KOPT-K1 (cell line): ENCODE measurements at regions not wholly inside any gene's neighbourhood (a gene's known extent, or its start where the extent isn't known, plus 50 kb on each side); places are given as distances from the start of the nearest gene placed in this dataset.

ENCODE experiments used
- H3K27ac ChIP-seq: fragments of 200-600 bp; sonication (generic); 2 replicates; pipeline ENCODE4 v1.5.1; 2016; ENCODE audit warnings: antibody characterized with exemption, mild to moderate bottlenecking, low read depth, low read length; ENCODE audit not compliant: poor library complexity, severe bottlenecking
- H3K36me3 ChIP-seq: fragments of 200-600 bp; sonication (generic); 2 replicates; pipeline ENCODE4 v1.5.1; 2017; ENCODE audit warnings: antibody characterized with exemption, mild to moderate bottlenecking, low read length, moderate library complexity; ENCODE audit not compliant: insufficient read depth
- H3K9me3 ChIP-seq: fragments of 200-600 bp; sonication (generic); 2 replicates; pipeline ENCODE4 v1.5.1; 2017; ENCODE audit warnings: antibody characterized with exemption, low read length, mild to moderate bottlenecking; ENCODE audit not compliant: insufficient read depth, poor library complexity, severe bottlenecking

- H3K27ac ChIP-seq: no peak overlapping the region
- H3K9me3 ChIP-seq: no peaks in the 10 kb centered on the region
- no peaks in the 10 kb centered on the region for H3K36me3 ChIP-seq
Observed at GRCh38 chr6:43912598-43913371, 142.8 kb downstream of the VEGFA start.

DNA sequence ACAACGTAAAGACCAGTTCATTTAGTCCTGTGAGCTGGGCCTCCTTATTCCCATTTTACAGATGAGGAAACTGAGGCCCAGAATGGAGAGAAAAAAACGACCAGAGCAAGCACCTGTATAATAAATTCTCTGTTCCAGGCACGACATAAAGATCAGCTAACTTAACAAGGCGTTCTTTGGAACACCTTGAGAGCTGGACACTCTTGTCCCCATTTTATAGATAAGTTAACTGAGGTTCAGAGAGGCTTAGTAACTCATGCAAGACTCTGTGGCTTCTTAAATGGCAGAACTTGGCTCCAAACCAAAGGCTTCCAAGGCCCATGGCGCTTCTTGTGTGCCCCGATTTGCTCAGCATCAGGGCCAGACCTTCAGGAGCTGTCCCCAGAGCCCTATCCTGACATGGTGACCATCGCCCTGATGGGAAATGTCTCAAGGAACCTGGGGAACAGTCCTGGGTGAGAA lies 142.1 kb downstream of the VEGFA start:
- Histone ChIP-seq H3K27ac (no peak overlapping the region), H3K9me3 (no peaks in the 10 kb centered on the region), H3K36me3 (no peaks in the 10 kb centered on the region)

DNA sequence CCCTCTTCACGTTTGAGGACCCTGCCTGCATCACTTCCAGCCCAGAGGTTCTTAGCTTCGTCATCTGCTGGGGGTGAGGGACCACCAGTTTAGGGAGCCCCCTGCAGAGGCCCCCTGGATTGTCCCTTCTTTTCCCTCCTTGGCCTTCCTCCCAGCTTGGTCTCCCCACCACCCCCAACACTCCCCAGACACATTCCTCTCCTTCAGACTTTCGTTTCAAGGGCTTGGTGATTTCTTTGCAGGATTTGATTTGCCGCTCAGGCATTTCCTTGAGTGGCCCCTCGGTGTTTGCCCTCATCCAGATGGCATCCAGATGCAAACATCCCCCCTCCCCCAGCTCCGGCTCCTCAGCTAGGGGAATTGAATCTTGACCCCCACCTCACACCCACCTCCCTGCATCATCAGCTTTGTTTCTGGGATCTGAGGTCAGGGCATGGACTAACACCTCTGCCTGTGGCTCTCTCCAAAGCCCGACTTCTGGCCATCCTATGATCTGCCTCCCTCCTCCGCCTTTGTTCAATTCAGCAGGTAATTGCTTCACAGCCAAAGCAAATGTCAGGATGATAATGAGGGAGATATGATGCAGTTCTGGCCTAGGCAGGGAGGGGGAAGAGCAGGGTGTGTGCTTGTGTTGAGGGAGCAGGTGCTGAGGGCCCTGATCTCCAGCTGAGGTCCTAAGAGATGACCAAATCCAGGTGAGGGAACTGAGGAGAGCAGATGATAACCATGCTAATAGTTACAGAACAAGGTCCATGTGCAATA lies 141.5 kb downstream of the VEGFA start:
- no peaks in the 10 kb centered on the region for H3K36me3 ChIP-seq
- H3K27ac ChIP-seq: no peak overlapping the region
- H3K9me3 ChIP-seq: no peaks in the 10 kb centered on the region

DNA sequence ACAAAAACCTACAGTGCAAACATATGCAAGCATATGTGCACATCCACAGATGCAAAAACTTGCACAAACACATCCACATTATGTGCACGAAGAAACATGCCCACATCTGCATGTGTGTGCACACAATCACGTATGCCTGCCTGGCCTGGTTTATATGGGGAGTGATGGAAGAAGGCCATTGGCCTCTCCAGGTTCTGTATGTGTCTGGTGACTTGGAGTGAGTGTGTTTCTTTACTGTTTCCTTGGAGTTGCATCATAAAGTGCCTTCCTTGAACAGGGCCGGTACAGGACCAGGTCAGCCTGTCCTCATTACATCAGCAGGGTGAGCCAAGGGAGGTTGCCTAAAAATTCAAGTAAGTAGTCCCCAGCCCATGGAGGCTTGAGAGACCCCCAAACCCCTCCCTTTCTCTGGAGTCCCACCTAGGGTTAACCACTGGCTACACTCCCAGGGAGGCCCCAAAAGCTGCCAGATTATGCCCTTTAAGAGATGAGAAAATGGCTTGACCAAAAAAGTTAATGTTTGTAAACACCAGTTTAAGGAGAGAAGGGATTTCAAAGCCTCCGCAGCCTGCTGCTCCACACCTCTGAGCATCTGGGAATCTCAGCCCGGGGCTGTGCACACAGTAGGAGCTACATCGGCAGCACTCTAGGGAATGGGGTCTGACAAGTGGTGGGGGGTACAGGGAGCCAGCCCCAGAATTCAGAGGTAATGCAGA lies 140.8 kb downstream of the VEGFA start:
- H3K27ac ChIP-seq: no peak overlapping the region
- H3K36me3 ChIP-seq: no peaks in the 10 kb centered on the region
- no peaks in the 10 kb centered on the region for H3K9me3 ChIP-seq

DNA sequence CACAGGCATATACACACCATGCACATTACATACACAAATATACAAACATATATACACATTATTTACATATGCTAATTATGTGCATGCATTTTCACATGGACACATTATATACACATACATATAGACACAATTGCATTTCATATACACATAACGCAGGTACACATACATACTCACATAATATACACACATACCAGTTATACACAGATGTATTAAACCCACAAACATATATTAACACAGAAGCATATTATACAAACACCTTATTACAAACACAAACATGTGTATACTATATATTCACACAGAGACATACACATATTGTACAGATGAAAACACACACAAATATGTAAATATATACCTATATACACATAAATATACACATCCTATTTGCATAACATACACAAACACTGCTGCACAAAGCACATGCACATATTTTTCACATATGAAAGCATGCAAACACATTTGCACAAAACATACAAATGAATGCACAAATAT lies 140.2 kb downstream of the VEGFA start:
- no peaks in the 10 kb centered on the region for H3K9me3 ChIP-seq
- H3K27ac ChIP-seq: no peak overlapping the region
- H3K36me3 ChIP-seq: no peaks in the 10 kb centered on the region

DNA sequence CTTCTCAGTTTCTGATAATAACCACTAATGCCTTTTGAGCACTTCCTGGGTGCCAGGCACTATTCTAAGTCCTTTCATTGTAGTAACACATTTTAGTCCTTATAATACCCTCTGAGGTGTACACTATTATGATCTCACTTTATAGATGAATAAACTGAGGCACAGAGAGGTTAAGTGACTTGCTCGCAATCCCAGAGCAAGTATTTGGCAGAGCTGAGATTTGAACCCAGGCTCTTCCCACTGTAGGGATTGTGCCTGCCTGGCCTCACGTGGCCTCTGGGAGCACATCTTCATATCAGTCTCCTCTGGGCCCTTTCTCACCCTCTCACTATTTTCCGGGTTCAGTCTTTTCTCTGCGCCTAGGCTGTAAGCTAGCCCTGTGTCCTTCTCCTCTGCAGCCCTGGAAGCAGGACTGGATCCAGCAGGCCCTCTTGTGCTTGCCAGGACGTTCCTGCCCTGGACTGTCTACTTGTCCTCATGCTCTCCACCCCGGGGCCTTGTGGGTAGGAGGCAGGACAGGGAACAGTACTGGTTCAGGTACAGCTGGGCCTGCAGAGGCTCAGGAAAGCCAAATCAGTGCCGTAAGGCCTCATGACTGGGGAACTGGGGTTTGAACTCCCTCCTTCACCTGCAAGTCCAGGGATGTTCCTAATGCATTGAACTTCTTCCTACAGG lies 139.6 kb downstream of the VEGFA start:
- no peak overlapping the region for H3K27ac ChIP-seq
- no peaks in the 10 kb centered on the region for H3K36me3 ChIP-seq
- H3K9me3 ChIP-seq: no peaks in the 10 kb centered on the region

DNA sequence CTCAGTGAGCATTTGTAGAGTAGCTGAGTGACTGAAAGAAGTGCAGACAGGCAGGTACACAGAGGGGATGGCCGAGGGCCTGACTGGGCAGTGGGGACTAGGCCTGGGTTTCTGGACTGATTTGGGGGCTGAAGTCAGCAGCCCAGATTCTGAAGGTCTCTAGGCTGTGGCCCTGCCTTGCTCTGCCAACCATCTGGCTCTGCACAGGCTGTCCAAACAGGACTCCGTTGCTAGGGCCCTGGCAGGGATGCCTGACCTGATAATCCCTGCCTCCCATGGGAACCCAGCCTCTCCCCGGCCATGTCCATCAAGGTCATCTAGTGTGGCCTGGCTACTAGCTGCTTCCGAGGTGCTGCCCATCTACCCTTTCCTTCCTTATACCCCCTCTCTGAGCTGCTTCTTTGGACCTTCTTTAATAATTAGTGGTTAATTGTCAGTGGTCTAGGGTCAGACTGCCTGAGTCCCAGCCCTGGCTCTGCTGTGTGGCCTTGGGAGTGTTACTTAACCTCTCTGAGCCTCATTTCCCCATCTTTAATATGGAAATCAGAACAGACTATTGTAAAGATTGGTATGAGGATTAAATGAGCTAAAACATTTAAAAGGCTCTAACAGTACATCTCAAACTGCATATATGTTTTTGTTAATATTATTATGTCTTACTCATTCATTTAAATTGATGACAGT lies 137.9 kb downstream of the VEGFA start:
- no peaks in the 10 kb centered on the region for H3K36me3 ChIP-seq
- no peak overlapping the region for H3K27ac ChIP-seq
- no peaks in the 10 kb centered on the region for H3K9me3 ChIP-seq

DNA sequence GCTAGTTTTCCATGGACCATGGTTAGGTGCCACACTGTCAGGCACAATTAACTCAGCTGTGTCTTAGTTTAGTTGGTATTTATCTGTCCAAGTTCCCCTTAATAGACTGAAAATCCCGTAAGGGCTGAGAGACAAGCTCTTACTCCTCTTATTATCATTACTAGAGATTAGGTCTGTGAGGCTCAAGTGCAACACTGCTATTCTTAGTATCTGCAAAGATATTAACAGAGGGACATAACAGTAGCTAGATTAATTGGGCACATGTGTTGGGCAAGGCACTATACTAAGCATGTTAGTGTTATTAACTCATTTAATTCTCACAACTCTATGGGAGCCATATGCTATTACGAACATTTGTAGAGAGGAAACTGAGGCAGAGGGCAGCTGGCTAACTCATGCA lies 137.3 kb downstream of the VEGFA start:
- Histone ChIP-seq H3K9me3 (no peaks in the 10 kb centered on the region), H3K27ac (no peak overlapping the region), H3K36me3 (no peaks in the 10 kb centered on the region)

GRCh38 chr6:43904311-43905123 lies 134.5 kb downstream of the VEGFA start:
- H3K36me3 ChIP-seq: no peaks in the 10 kb centered on the region
- no peaks in the 10 kb centered on the region for H3K9me3 ChIP-seq
- H3K27ac ChIP-seq: no peak overlapping the region

GRCh38 chr6:43903739-43904290 lies 133.8 kb downstream of the VEGFA start:
- Histone ChIP-seq H3K9me3 (no peaks in the 10 kb centered on the region), H3K27ac (no peak overlapping the region), H3K36me3 (no peaks in the 10 kb centered on the region)

GRCh38 chr6:43901733-43902230 lies 131.8 kb downstream of the VEGFA start:
- Histone ChIP-seq H3K27ac (no peak overlapping the region), H3K36me3 (no peaks in the 10 kb centered on the region)

DNA sequence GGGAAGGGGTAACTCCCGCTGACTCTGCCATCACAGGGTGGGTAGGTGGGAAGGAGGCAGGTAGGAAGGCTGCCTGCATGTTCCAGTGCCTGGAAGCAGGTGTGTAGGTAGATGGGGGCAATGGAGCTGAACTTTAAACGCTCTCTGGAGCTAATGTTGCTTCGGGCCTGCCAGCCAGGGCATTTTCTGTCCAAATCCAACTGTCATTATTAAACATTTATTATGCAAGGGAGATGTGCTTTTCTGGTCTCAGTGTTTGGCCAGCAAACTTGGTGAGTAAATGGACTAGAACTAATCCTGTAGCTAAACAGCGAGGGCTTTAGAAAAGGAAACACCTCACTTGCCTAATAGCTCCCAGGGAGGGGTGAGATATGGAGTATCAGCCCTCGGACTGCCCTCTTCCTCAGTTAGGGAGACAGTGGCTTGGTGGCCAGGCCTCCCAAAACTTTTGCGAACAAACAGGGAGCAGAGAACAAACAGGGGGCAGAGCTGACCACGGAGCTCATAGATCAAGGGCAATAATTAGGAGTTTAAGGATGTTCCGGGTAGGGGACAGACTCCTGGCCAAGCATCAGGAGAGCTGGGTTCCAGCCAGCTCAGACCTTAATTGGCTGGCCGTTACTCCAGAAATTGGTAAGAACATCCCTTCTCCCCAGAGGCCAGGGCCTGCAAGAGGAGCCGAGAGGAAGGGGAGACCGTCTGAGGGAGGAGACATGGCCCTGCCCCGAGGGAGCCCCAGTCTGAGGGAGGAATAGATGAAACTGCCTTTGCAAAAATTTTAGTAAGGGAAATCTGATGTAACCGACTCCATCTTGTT lies 131.1 kb downstream of the VEGFA start:
- H3K9me3 ChIP-seq: no peaks in the 10 kb centered on the region
- H3K36me3 ChIP-seq: no peaks in the 10 kb centered on the region
- H3K27ac ChIP-seq: no peak overlapping the region

More at GRCh38 chr6:43901733-43902230, 131.8 kb downstream of the VEGFA start:
- no peaks in the 10 kb centered on the region for H3K9me3 ChIP-seq

GRCh38 chr6:43900560-43900915 lies 130.5 kb downstream of the VEGFA start:
- Histone ChIP-seq H3K9me3 (no peaks in the 10 kb centered on the region), H3K27ac (no peak overlapping the region), H3K36me3 (no peaks in the 10 kb centered on the region)
